Activated effector memory CD4-positive, alpha-beta T cell treated with Interleukin-2 at 50 U/mL for 16 hours (primary cell): ENCODE measurements at regions not wholly inside any gene's neighbourhood (a gene's known extent, or its start where the extent isn't known, plus 50 kb on each side); places are given as distances from the start of the nearest gene placed in this dataset.
"Not testable (repeated sequence)": the region's sequence is repeated elsewhere in the genome, so short reads cannot be mapped to it uniquely, and the experiment has no call there.

Source experiments
- DNase-seq: peaks from one replicate; pipeline ENCODE4 v3.0.0-alpha.2; 2020

- no peak for DNase-seq
Observed at GRCh38 chr17:20771104-20771503, 191.6 kb downstream of the CDRT15L2 start.

- no peak for DNase-seq
Observed at GRCh38 chr17:20774472-20775135, 195.1 kb downstream of the CDRT15L2 start.

- DNase-seq = no peak
Observed at GRCh38 chr17:20775331-20775730, 195.8 kb downstream of the CDRT15L2 start.

- no peak for DNase-seq
Observed at GRCh38 chr17:20779521-20779920, 200.0 kb downstream of the CDRT15L2 start.

GRCh38 chr17:20781260-20781659, 201.7 kb downstream of the CDRT15L2 start:
- no peak for DNase-seq

- DNase-seq = not testable (repeated sequence)
Observed at GRCh38 chr17:20781869-20782268, 202.3 kb downstream of the CDRT15L2 start.

- DNase-seq = no peak
Observed at GRCh38 chr17:20783091-20783490, 203.6 kb downstream of the CDRT15L2 start.

- no peak for DNase-seq
Observed at GRCh38 chr17:20784100-20784665, 204.7 kb downstream of the CDRT15L2 start.

GRCh38 chr17:20787281-20787680, 207.8 kb downstream of the CDRT15L2 start:
- DNase-seq = no peak

GRCh38 chr17:20791626-20792025, 212.1 kb downstream of the CDRT15L2 start:
- no peak for DNase-seq

- DNase-seq = not testable (repeated sequence)
Observed at GRCh38 chr17:20794532-20794931, 215.0 kb downstream of the CDRT15L2 start.

GRCh38 chr17:20797292-20797691, 217.8 kb downstream of the CDRT15L2 start:
- no peak for DNase-seq

GRCh38 chr17:20800146-20800545, 220.6 kb downstream of the CDRT15L2 start:
- no peak for DNase-seq

- no peak for DNase-seq
Observed at GRCh38 chr17:20805751-20806150, 226.2 kb downstream of the CDRT15L2 start.

- DNase-seq = not testable (repeated sequence)
Observed at GRCh38 chr17:20807566-20807965, 228.0 kb downstream of the CDRT15L2 start.

GRCh38 chr17:20815410-20815809, 227.4 kb downstream of the USP22 start:
- DNase-seq = not testable (repeated sequence)

GRCh38 chr17:20823905-20824304, 218.9 kb downstream of the USP22 start:
- no peak for DNase-seq

- no peak for DNase-seq
Observed at GRCh38 chr17:20825539-20825938, 217.3 kb downstream of the USP22 start.

- DNase-seq = not testable (repeated sequence)
Observed at GRCh38 chr17:20840453-20840852, 202.4 kb downstream of the USP22 start.

GRCh38 chr17:20840987-20841865, 201.6 kb downstream of the USP22 start:
- DNase-seq = not testable (repeated sequence)

GRCh38 chr17:20842012-20842411, 200.8 kb downstream of the USP22 start:
- not testable (repeated sequence) for DNase-seq

GRCh38 chr17:20843261-20843660, 199.6 kb downstream of the USP22 start:
- DNase-seq = not testable (repeated sequence)

- not testable (repeated sequence) for DNase-seq
Observed at GRCh38 chr17:20843799-20844553, 198.8 kb downstream of the USP22 start.
